Nephron (organoid): ENCODE measurements at regions not wholly inside any gene's neighbourhood (a gene's known extent, or its start where the extent isn't known, plus 50 kb on each side); places are given as distances from the start of the nearest gene placed in this dataset.
A peak's percentile ranks its signal among the peaks of the same experiment; 100 is the strongest.

ENCODE experiments used
- H3K27ac Mint-ChIP-seq, 3 experiments: 2 replicates each; pipeline ENCODE4 v1.8.0; 2020; ENCODE audit warnings: mixed read lengths in 3 of 3, mild to moderate bottlenecking in 2 of 3, moderate library complexity in 1 of 3
- H3K27me3 Mint-ChIP-seq: 2 replicates; pipeline ENCODE4 v1.8.0; 2021; ENCODE audit warnings: low read depth, mild to moderate bottlenecking, moderate library complexity, mixed read lengths
- H3K36me3 Mint-ChIP-seq: 2 replicates; pipeline ENCODE4 v1.8.0; 2020; ENCODE audit warnings: low read depth, mixed read lengths
- H3K4me1 Mint-ChIP-seq: 2 replicates; pipeline ENCODE4 v1.8.0; 2020; ENCODE audit warnings: mixed read lengths
- H3K4me3 Mint-ChIP-seq, 3 experiments: 2 replicates each; pipeline ENCODE4 v1.8.0; 2020; ENCODE audit warnings: mild to moderate bottlenecking in 3 of 3, mixed read lengths in 3 of 3, moderate library complexity in 2 of 3
- H3K9me3 Mint-ChIP-seq: 2 replicates; pipeline ENCODE4 v1.8.0; 2020; ENCODE audit warnings: mixed read lengths
- CTCF ChIP-seq, 3 experiments: fragments of 200-600 bp; sonication (generic); IDR thresholded peaks; one replicate each; pipeline ENCODE4 v1.5.0; 2021; ENCODE audit warnings: antibody characterized with exemption in 3 of 3; ENCODE audit not compliant: unreplicated experiment in 3 of 3

DNA sequence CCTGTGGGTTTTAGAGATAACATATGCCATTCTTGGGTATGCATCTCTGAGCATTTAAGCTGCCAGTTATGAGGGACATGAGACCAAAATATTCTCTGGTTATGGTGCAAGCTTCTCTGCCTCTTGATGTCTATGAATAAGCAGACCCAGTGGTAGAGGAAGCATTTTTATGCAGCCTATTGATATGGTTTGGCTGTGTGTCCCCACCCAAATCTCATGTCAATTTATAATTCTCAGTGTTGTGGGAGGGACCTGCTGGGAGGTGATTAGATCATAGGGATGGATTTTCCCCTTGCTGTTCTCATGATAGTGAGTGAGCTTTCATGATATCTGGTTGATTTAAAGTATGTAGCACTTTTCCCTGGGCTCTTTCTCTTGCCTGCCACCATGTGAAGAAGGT, 187.2 kb downstream of the ARHGAP12 start:
- Mint-ChIP-seq H3K27ac (peak overlapping the region in 1 of 3 experiments; percentile 36), H3K4me1 (peaks cover 53% of the 10 kb centered on the region), H3K9me3 (peaks cover 5% of the 10 kb centered on the region), H3K4me3 (no peak overlapping the region), H3K36me3 (no peaks in the 10 kb centered on the region), H3K27me3 (no peaks in the 10 kb centered on the region)
- TF ChIP-seq CTCF (IDR thresholded peaks at IDR 0.05; ENCODE audit: unreplicated experiment in 3 of 3), result no peak

DNA sequence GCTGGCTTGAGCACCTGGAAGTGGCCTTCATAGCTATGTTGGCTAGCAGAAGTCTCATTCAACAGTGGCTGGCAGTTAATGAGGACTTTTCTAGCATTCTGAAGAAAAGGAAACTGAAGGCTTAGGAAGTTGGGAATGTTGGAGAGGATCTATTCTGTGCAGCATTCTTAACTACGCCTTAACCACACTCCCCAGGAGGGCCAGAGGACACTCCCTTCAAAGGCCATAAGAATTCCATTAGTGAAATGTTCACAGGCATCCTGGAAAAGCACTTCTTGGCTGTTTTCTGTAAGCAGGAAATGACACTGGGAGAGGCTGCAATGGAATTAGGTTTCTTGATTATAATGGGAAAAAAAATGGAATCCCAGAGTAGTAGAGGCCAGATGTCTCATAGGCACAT, 188.9 kb downstream of the ARHGAP12 start:
- no peak for TF ChIP-seq CTCF (IDR thresholded peaks at IDR 0.05; ENCODE audit: unreplicated experiment in 3 of 3)
- peaks cover 39% of the 10 kb centered on the region for H3K4me1 Mint-ChIP-seq
- no peaks in the 10 kb centered on the region for H3K27me3 Mint-ChIP-seq
- H3K9me3 Mint-ChIP-seq, result peaks cover 5% of the 10 kb centered on the region
- no peak overlapping the region for H3K4me3 Mint-ChIP-seq
- H3K36me3 Mint-ChIP-seq, result no peaks in the 10 kb centered on the region
- H3K27ac Mint-ChIP-seq, result peak overlapping the region; percentile 1 to 18 (median 16)

GRCh38 chr10:31739146-31739545, 189.5 kb downstream of the ARHGAP12 start:
- Mint-ChIP-seq H3K9me3 (peaks cover 5% of the 10 kb centered on the region), H3K27me3 (no peaks in the 10 kb centered on the region), H3K4me3 (peak overlapping the region in 1 of 3 experiments; percentile 22), H3K27ac (peak overlapping the region; percentile 1 to 18 (median 16)), H3K4me1 (peaks cover 34% of the 10 kb centered on the region), H3K36me3 (no peaks in the 10 kb centered on the region)
- TF ChIP-seq CTCF (IDR thresholded peaks at IDR 0.05; ENCODE audit: unreplicated experiment in 3 of 3), result no peak

- Mint-ChIP-seq H3K27ac (no peak overlapping the region), H3K27me3 (no peaks in the 10 kb centered on the region), H3K9me3 (peaks cover 6% of the 10 kb centered on the region), H3K36me3 (no peaks in the 10 kb centered on the region), H3K4me3 (no peak overlapping the region), H3K4me1 (no peaks in the 10 kb centered on the region)
- TF ChIP-seq CTCF (IDR thresholded peaks at IDR 0.05; ENCODE audit: unreplicated experiment in 3 of 3), result no peak
These were observed 196.9 kb downstream of the ARHGAP12 start for GRCh38 chr10:31731711-31732110.

GRCh38 chr10:31730776-31731175, 197.9 kb downstream of the ARHGAP12 start:
- H3K27ac Mint-ChIP-seq, result no peak overlapping the region
- no peak overlapping the region for H3K4me3 Mint-ChIP-seq
- no peaks in the 10 kb centered on the region for H3K36me3 Mint-ChIP-seq
- no peak for TF ChIP-seq CTCF (IDR thresholded peaks at IDR 0.05; ENCODE audit: unreplicated experiment in 3 of 3)
- H3K4me1 Mint-ChIP-seq, result no peaks in the 10 kb centered on the region
- peaks cover 7% of the 10 kb centered on the region for H3K9me3 Mint-ChIP-seq
- H3K27me3 Mint-ChIP-seq, result no peaks in the 10 kb centered on the region

GRCh38 chr10:31728698-31729224, 199.9 kb downstream of the ARHGAP12 start:
- Mint-ChIP-seq H3K36me3 (no peaks in the 10 kb centered on the region), H3K9me3 (peaks cover 7% of the 10 kb centered on the region), H3K4me3 (no peak overlapping the region), H3K27me3 (no peaks in the 10 kb centered on the region), H3K27ac (no peak overlapping the region), H3K4me1 (no peaks in the 10 kb centered on the region)
- TF ChIP-seq CTCF (IDR thresholded peaks at IDR 0.05; ENCODE audit: unreplicated experiment in 3 of 3), result no peak
